HCT116 (cell line): ENCODE measurements at regions not wholly inside any gene's neighbourhood (a gene's known extent, or its start where the extent isn't known, plus 50 kb on each side); places are given as distances from the start of the nearest gene placed in this dataset.

ENCODE experiments used
- ATAC-seq: fragments of 200-7000 bp; cut with Tn5 transposase; 2 replicates; pipeline ENCODE4 v1.9.1; 2020; ENCODE audit warnings: mild to moderate bottlenecking, moderate library complexity
- BruUV-seq: library from RNA; stranded (reverse); fragments of 400-500 nt; replicated peaks from 2 replicates; lab custom pipeline; 2021; lab: Mats Ljungman, UMichigan
- CTCF ChIA-PET: fragments of 300-600 bp; sonication (Branson Sonifier 250); formaldehyde crosslinking; loops from one replicate; lab custom pipeline; 2021; ENCODE audit warnings: antibody characterized with exemption; lab: Charles Lee
- POLR2A ChIA-PET: fragments of 300-600, 350-600 bp; sonication (Branson Sonifier 250); formaldehyde crosslinking; loops from one replicate; lab custom pipeline; 2021; ENCODE audit warnings: antibody characterized with exemption; lab: Charles Lee
- RAD21 ChIA-PET, 2 experiments: fragments of 300-600 bp; sonication (Branson Sonifier 250); formaldehyde crosslinking; loops; one replicate each; lab custom pipeline; 2023; ENCODE audit warnings: low total read pairs in 2 of 2; ENCODE audit not compliant: uncharacterized antibody in 2 of 2, unreplicated experiment in 2 of 2, low non-redundant PET in 1 of 2; lab: Charles Lee
- DNase-seq: peaks from one replicate; pipeline ENCODE4 v3.0.0-alpha.2; 2010; ENCODE audit warnings: low read depth, low spot score
- H2AFZ ChIP-seq: fragments of 200-600 bp; shearing (Covaris generic), sonication (generic); 2 replicates; pipeline ENCODE4 v1.6.1; 2017; ENCODE audit warnings: low read depth, mixed run types, mixed read lengths, antibody characterized with exemption, low read length; ENCODE audit not compliant: poor library complexity, severe bottlenecking
- H3K27ac ChIP-seq: 2 replicates; pipeline ENCODE4 v1.5.1; 2012; ENCODE audit warnings: low read depth, low read length
- H3K27me3 ChIP-seq: fragments of 200-600 bp; sonication (generic); 2 replicates; pipeline ENCODE4 v1.6.1; 2016; ENCODE audit warnings: mixed run types, low read length, mixed read lengths; ENCODE audit not compliant: insufficient read depth
- H3K36me3 ChIP-seq, 2 experiments: fragments of 200-500 bp in 1 of 2; fragments of 200-600 bp in 1 of 2; sonication (Bioruptor generic) in 1 of 2; sonication (generic) in 1 of 2; 2 replicates each; pipeline versions ENCODE4 v1.5.1 to v1.6.1; 2014 to 2016; ENCODE audit warnings: low read length in 2 of 2, inconsistent platforms in 1 of 2, mixed read lengths in 1 of 2, mixed run types in 1 of 2; ENCODE audit not compliant: insufficient read depth in 2 of 2, control insufficient read depth in 1 of 2
- H3K4me1 ChIP-seq, 2 experiments: fragments of 200-600 bp in 1 of 2; sonication (generic) in 1 of 2; 2 replicates each; pipeline versions ENCODE4 v1.5.1 to v1.6.1; 2012 to 2017; ENCODE audit warnings: low read length in 2 of 2, inconsistent platforms in 1 of 2, mild to moderate bottlenecking in 1 of 2, mixed read lengths in 1 of 2, mixed run types in 1 of 2, moderate library complexity in 1 of 2; ENCODE audit not compliant: insufficient read depth in 2 of 2, control insufficient read depth in 1 of 2
- H3K4me2 ChIP-seq: fragments of 200-600 bp; sonication (generic); 2 replicates; pipeline ENCODE4 v1.6.1; 2017; ENCODE audit warnings: mixed run types, low read length, mixed read lengths
- H3K4me3 ChIP-seq, 2 experiments: fragments of 200-600 bp in 1 of 2; sonication (generic) in 1 of 2; replicated peaks in 1 of 2; 2 replicates each; pipeline ENCODE4 v1.5.1; 2011 to 2016; ENCODE audit warnings: low read length in 2 of 2, control low read depth in 1 of 2, low read depth in 1 of 2, mild to moderate bottlenecking in 1 of 2, mixed read lengths in 1 of 2, mixed run types in 1 of 2
- H3K79me2 ChIP-seq: fragments of 200-600 bp; sonication (generic); 2 replicates; pipeline ENCODE4 v1.6.1; 2017; ENCODE audit warnings: mild to moderate bottlenecking, mixed run types, low read length, moderate library complexity, mixed read lengths; ENCODE audit not compliant: insufficient read depth
- H3K9ac ChIP-seq: fragments of 200-600 bp; sonication (generic); 2 replicates; pipeline ENCODE4 v1.6.1; 2016; ENCODE audit warnings: low read length, mixed read lengths
- H3K9me2 ChIP-seq: fragments of 200-600 bp; sonication (generic), shearing (Covaris generic); 2 replicates; pipeline ENCODE4 v1.6.1; 2017; ENCODE audit warnings: mixed run types, mild to moderate bottlenecking, moderate library complexity; ENCODE audit not compliant: insufficient read depth
- H3K9me3 ChIP-seq, 2 experiments: fragments of 200-500 bp in 1 of 2; fragments of 200-600 bp in 1 of 2; sonication (Bioruptor generic) in 1 of 2; sonication (generic) in 1 of 2; 2 replicates each; pipeline ENCODE4 v1.6.1; 2014 to 2017; ENCODE audit warnings: low read length in 2 of 2, mixed read lengths in 2 of 2, inconsistent platforms in 1 of 2, low read depth in 1 of 2, mild to moderate bottlenecking in 1 of 2, mixed run types in 1 of 2, moderate library complexity in 1 of 2; ENCODE audit not compliant: control insufficient read depth in 1 of 2, insufficient read depth in 1 of 2
- H4K20me1 ChIP-seq: fragments of 200-600 bp; sonication (generic), shearing (Covaris generic); 2 replicates; pipeline ENCODE4 v1.6.1; 2017; ENCODE audit warnings: mixed run types, mild to moderate bottlenecking, moderate library complexity; ENCODE audit not compliant: insufficient read depth
- CTCF ChIP-seq, 3 experiments: fragments of 200-600 bp in 1 of 3; sonication (generic) in 1 of 3; IDR thresholded peaks in 2 of 3; conservative IDR thresholded peaks in 1 of 3; 2 replicates each; pipeline ENCODE4 v1.5.1; 2012 to 2017; ENCODE audit warnings: low read depth in 2 of 3, low read length in 2 of 3, antibody characterized with exemption in 1 of 3, borderline replicate concordance in 1 of 3, control low read depth in 1 of 3, mild to moderate bottlenecking in 1 of 3, mixed read lengths in 1 of 3, mixed run types in 1 of 3, moderate library complexity in 1 of 3; ENCODE audit not compliant: insufficient read depth in 1 of 3
- EGR1 ChIP-seq: IDR thresholded peaks from 2 replicates; pipeline ENCODE4 v1.6.1; 2012; ENCODE audit warnings: low read depth
- FOSL1 ChIP-seq: IDR thresholded peaks from 2 replicates; pipeline ENCODE4 v1.6.1; 2012; ENCODE audit warnings: low read depth
- MAX ChIP-seq: IDR thresholded peaks from 2 replicates; pipeline ENCODE4 v1.6.1; 2012
- RAD21 ChIP-seq: IDR thresholded peaks from 2 replicates; pipeline ENCODE4 v1.6.1; 2012; ENCODE audit warnings: low read depth, mild to moderate bottlenecking
- SP1 ChIP-seq: IDR thresholded peaks from 2 replicates; pipeline ENCODE4 v1.6.1; 2012; ENCODE audit warnings: low read depth
- TCF7L2 ChIP-seq: IDR thresholded peaks from 2 replicates; pipeline ENCODE4 v1.7.0; 2011; ENCODE audit warnings: borderline replicate concordance, inconsistent platforms; ENCODE audit not compliant: insufficient read depth, insufficient read length; ENCODE audit errors: extremely low read depth
- ZBTB33 ChIP-seq: IDR thresholded peaks from 2 replicates; pipeline ENCODE4 v1.6.1; 2011; ENCODE audit warnings: mild to moderate bottlenecking, low read length, moderate library complexity; ENCODE audit not compliant: insufficient replicate concordance; ENCODE audit errors: extremely low read depth
- ZFX ChIP-seq: fragments of 450-650 bp; IDR thresholded peaks from 2 replicates; pipeline ENCODE4 v1.6.1; 2017
- intact Hi-C: fragments of 100-400 bp; cut with micrococcal nuclease; formaldehyde crosslinking; loops from 2 replicates; pipeline ENCODE4 v1.10.0; 2022

GRCh38 chr2:239574054-239574433 lies 173.2 kb upstream of the HDAC4 start:
- Histone ChIP-seq H4K20me1 (no peaks in the 10 kb centered on the region), H2AFZ (no peak overlapping the region), H3K27me3 (no peaks in the 10 kb centered on the region; the same call in 1 of the 2 replicates), H3K4me2 (no peak overlapping the region), H3K9ac (no peak overlapping the region), H3K79me2 (no peaks in the 10 kb centered on the region), H3K4me1 (no peaks in the 10 kb centered on the region), H3K9me2 (no peaks in the 10 kb centered on the region), H3K4me3 (no peak overlapping the region), H3K36me3 (no peaks in the 10 kb centered on the region), H3K9me3 (no peaks in the 10 kb centered on the region), H3K27ac (no peak overlapping the region)
- RAD21 ChIA-PET = no interaction called here
- no TSS peak for BruUV-seq
- POLR2A ChIA-PET = no interaction called here
- no peak for TF ChIP-seq SP1
- no peak for TF ChIP-seq TCF7L2
- no peak for TF ChIP-seq FOSL1
- no peak for TF ChIP-seq EGR1
- no peak for TF ChIP-seq MAX
- no peak for TF ChIP-seq RAD21
- TF ChIP-seq CTCF (IDR thresholded peaks at IDR 0.05 in 2 of 3, conservative IDR thresholded peaks at IDR 0.05 in 1 of 3; ENCODE audit: borderline replicate concordance in 1 of 3, insufficient read depth in 1 of 3, low read depth in 2 of 3, low read length in 2 of 3) = no peak
- TF ChIP-seq ZBTB33 = no peak
- TF ChIP-seq ZFX = no peak
- intact Hi-C loops = no loop called here
- CTCF ChIA-PET = no interaction called here
- no peak for ATAC-seq
- DNase-seq = no peak
